ENCODE measurements at regions not wholly inside any gene's neighbourhood (a gene's known extent, or its start where the extent isn't known, plus 50 kb on each side); places are given as distances from the start of the nearest gene placed in this dataset.

DNA sequence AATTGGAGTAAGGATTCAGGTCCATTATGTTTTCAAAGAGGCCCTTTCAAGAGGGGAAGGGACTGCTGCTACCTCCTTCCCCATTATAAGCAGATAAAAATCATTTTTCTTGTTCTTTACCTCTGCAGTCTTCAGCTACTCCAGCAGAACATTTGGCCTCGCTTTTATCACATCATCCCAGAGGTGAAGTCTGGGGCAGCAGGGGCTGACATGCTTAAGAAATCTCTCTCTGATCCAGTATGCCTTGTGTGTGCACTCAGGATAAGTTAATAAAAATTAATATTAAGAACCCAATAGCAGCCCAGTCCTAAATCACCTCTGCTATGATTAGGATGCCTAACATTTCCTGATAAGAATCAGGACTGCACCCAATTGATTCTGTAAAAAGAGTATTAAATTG is 306.9 kb upstream of the NREP start:
- TF ChIP-seq, protein P1, sequence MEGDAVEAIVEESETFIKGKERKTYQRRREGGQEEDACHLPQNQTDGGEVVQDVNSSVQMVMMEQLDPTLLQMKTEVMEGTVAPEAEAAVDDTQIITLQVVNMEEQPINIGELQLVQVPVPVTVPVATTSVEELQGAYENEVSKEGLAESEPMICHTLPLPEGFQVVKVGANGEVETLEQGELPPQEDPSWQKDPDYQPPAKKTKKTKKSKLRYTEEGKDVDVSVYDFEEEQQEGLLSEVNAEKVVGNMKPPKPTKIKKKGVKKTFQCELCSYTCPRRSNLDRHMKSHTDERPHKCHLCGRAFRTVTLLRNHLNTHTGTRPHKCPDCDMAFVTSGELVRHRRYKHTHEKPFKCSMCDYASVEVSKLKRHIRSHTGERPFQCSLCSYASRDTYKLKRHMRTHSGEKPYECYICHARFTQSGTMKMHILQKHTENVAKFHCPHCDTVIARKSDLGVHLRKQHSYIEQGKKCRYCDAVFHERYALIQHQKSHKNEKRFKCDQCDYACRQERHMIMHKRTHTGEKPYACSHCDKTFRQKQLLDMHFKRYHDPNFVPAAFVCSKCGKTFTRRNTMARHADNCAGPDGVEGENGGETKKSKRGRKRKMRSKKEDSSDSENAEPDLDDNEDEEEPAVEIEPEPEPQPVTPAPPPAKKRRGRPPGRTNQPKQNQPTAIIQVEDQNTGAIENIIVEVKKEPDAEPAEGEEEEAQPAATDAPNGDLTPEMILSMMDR (IDR thresholded peaks at IDR 0.05), result no peak
- TF ChIP-seq POLR2A (IDR thresholded peaks at IDR 0.05) (no peak), POLR2AphosphoS5 (IDR thresholded peaks at IDR 0.05) (no peak)
